SK-N-SH (cell line): ENCODE measurements at regions not wholly inside any gene's neighbourhood (a gene's known extent, or its start where the extent isn't known, plus 50 kb on each side); places are given as distances from the start of the nearest gene placed in this dataset.

Experiments
- CTCF ChIA-PET: fragments of 300-600, 350-600 bp; formaldehyde crosslinking; extraction: SDS; loops from one replicate; lab custom pipeline; 2021; lab: Yijun Ruan, JAX
- POLR2A ChIA-PET: fragments of 350-600 bp; sonication (Branson Sonifier 250); formaldehyde crosslinking; extraction: SDS; loops from one replicate; lab custom pipeline; 2020; ENCODE audit warnings: antibody characterized with exemption, inconsistent platforms; lab: Yijun Ruan, JAX
- DNase-seq: peaks from one replicate; pipeline ENCODE4 v3.0.0; 2012
- H2AFZ ChIP-seq: fragments of 200-600 bp; sonication (generic); 2 replicates; pipeline ENCODE4 v1.8.1; 2016; ENCODE audit warnings: antibody characterized with exemption, mild to moderate bottlenecking, low read depth
- H3F3A ChIP-seq: fragments of 200-600 bp; sonication (generic); replicated peaks from 2 replicates; pipeline ENCODE3; 2016; ENCODE audit warnings: antibody characterized with exemption, mild to moderate bottlenecking; ENCODE audit not compliant: insufficient read depth
- H3K27ac ChIP-seq, 2 experiments: fragments of 200-500 bp in 1 of 2; fragments of 200-600 bp in 1 of 2; sonication (Bioruptor generic) in 1 of 2; sonication (generic), shearing (Covaris generic) in 1 of 2; 2 replicates each; pipeline versions ENCODE4 v1.5.1 to v1.6.1; 2014 to 2016; ENCODE audit warnings: low read depth in 2 of 2, inconsistent platforms in 1 of 2, low read length in 1 of 2, mild to moderate bottlenecking in 1 of 2, mixed read lengths in 1 of 2
- H3K27me3 ChIP-seq: fragments of 200-600 bp; sonication (generic), shearing (Covaris generic); 2 replicates; pipeline ENCODE4 v1.6.1; 2016; ENCODE audit warnings: mixed run types; ENCODE audit not compliant: insufficient read depth
- H3K36me3 ChIP-seq, 2 experiments: fragments of 200-500 bp in 1 of 2; fragments of 200-600 bp in 1 of 2; sonication (Bioruptor generic) in 1 of 2; sonication (generic) in 1 of 2; replicated peaks in 1 of 2; 2 replicates each; pipeline versions ENCODE3 to v1.5.1; 2014 to 2016; ENCODE audit warnings: low read length in 1 of 2, mild to moderate bottlenecking in 1 of 2; ENCODE audit not compliant: insufficient read depth in 2 of 2, control insufficient read depth in 1 of 2
- H3K4me1 ChIP-seq, 2 experiments: fragments of 200-500 bp in 1 of 2; fragments of 200-600 bp in 1 of 2; sonication (Bioruptor generic) in 1 of 2; sonication (generic), shearing (Covaris generic) in 1 of 2; 2 replicates each; pipeline versions ENCODE4 v1.5.1 to v1.6.1; 2014 to 2016; ENCODE audit warnings: low read depth in 1 of 2, low read length in 1 of 2, mixed run types in 1 of 2; ENCODE audit not compliant: insufficient read depth in 2 of 2, control insufficient read depth in 1 of 2
- H3K4me2 ChIP-seq: fragments of 200-600 bp; sonication (generic), shearing (Covaris generic); 2 replicates; pipeline ENCODE4 v1.6.1; 2017; ENCODE audit warnings: mixed run types
- H3K4me3 ChIP-seq, 2 experiments: fragments of 200-500 bp in 1 of 2; fragments of 200-600 bp in 1 of 2; sonication (Bioruptor generic) in 1 of 2; sonication (generic), shearing (Covaris generic) in 1 of 2; 2 replicates each; pipeline versions ENCODE4 v1.5.1 to v1.8.1; 2014 to 2016; ENCODE audit warnings: low read depth in 2 of 2, inconsistent platforms in 1 of 2, low read length in 1 of 2, mild to moderate bottlenecking in 1 of 2, mixed read lengths in 1 of 2, moderate library complexity in 1 of 2
- H3K79me2 ChIP-seq: fragments of 200-600 bp; sonication (generic); 2 replicates; pipeline ENCODE4 v1.8.1; 2017; ENCODE audit warnings: mild to moderate bottlenecking; ENCODE audit not compliant: insufficient read depth
- H3K9ac ChIP-seq: fragments of 200-600 bp; sonication (generic); 2 replicates; pipeline ENCODE4 v1.6.1; 2017; ENCODE audit warnings: mixed run types
- H3K9me2 ChIP-seq: fragments of 200-600 bp; sonication (generic); 2 replicates; pipeline ENCODE4 v1.6.1; 2017; ENCODE audit warnings: mixed run types
- H3K9me3 ChIP-seq: fragments of 200-600 bp; sonication (generic); 2 replicates; pipeline ENCODE4 v1.6.1; 2017; ENCODE audit warnings: mixed run types, mild to moderate bottlenecking, moderate library complexity
- H4K20me1 ChIP-seq: fragments of 200-600 bp; sonication (generic); 2 replicates; pipeline ENCODE4 v1.6.1; 2017; ENCODE audit warnings: mild to moderate bottlenecking, mixed run types; ENCODE audit not compliant: insufficient read depth
- ELF1 ChIP-seq: IDR thresholded peaks from 2 replicates; pipeline ENCODE4 v1.4.0; 2012
- EP300 ChIP-seq, 2 experiments: IDR thresholded peaks; 2 replicates each; pipeline versions ENCODE4 v1.4.0 to v1.6.1; 2012; ENCODE audit warnings: borderline replicate concordance in 1 of 2, low read depth in 1 of 2, low read length in 1 of 2
- EZH2phosphoT487 ChIP-seq: fragments of 200-600 bp; sonication (generic); IDR thresholded peaks from 2 replicates; pipeline ENCODE4 v1.6.1; 2017; ENCODE audit warnings: low read depth, mixed run types, mild to moderate bottlenecking, antibody characterized with exemption, moderate library complexity, borderline replicate concordance
- FOSL2 ChIP-seq: IDR thresholded peaks from 2 replicates; pipeline ENCODE4 v1.4.0; 2012; ENCODE audit warnings: low read depth, mild to moderate bottlenecking, moderate library complexity, borderline replicate concordance
- FOXJ3 ChIP-seq: sonication (generic); formaldehyde crosslinking; IDR thresholded peaks from 2 replicates; pipeline ENCODE4 v1.5.1; 2020; ENCODE audit warnings: mild to moderate bottlenecking, missing genetic modification reagents
- FOXM1 ChIP-seq: IDR thresholded peaks from 2 replicates; pipeline ENCODE4 v1.4.0; 2012; ENCODE audit warnings: low read depth, mild to moderate bottlenecking
- GABPA ChIP-seq: IDR thresholded peaks from 2 replicates; pipeline ENCODE4 v1.4.0; 2012; ENCODE audit warnings: low read depth, mild to moderate bottlenecking
- GATA2 ChIP-seq: sonication (generic); formaldehyde crosslinking; IDR thresholded peaks from 2 replicates; pipeline ENCODE4 v1.5.0; 2020; ENCODE audit warnings: mild to moderate bottlenecking, missing genetic modification reagents
- IRF3 ChIP-seq: fragments of 150-350 bp; IDR thresholded peaks from 2 replicates; pipeline ENCODE4 v1.6.1; 2016; ENCODE audit warnings: mild to moderate bottlenecking, low read depth, low read length
- NFIC ChIP-seq: IDR thresholded peaks from 2 replicates; pipeline ENCODE4 v1.4.0; 2012; ENCODE audit warnings: borderline replicate concordance
- NRF1 ChIP-seq: IDR thresholded peaks from 2 replicates; pipeline ENCODE4 v1.6.1; 2012; ENCODE audit warnings: low read depth, mild to moderate bottlenecking, low read length
- RAD21 ChIP-seq: IDR thresholded peaks from 2 replicates; pipeline ENCODE4 v1.6.1; 2012; ENCODE audit warnings: mild to moderate bottlenecking, low read length
- RCOR1 ChIP-seq: fragments of 150-350 bp; IDR thresholded peaks from 2 replicates; pipeline ENCODE4 v1.6.1; 2017; ENCODE audit warnings: antibody characterized with exemption, low read length
- RFX5 ChIP-seq: IDR thresholded peaks from 2 replicates; pipeline ENCODE4 v1.6.1; 2012; ENCODE audit warnings: mild to moderate bottlenecking, improper control_type of control experiment, low read length
- TAF1 ChIP-seq: IDR thresholded peaks from 2 replicates; pipeline ENCODE4 v1.6.1; 2012; ENCODE audit warnings: low read depth, mild to moderate bottlenecking, low read length, moderate library complexity, borderline replicate concordance
- TCF12 ChIP-seq: IDR thresholded peaks from 2 replicates; pipeline ENCODE4 v1.4.0; 2012
- TEAD4 ChIP-seq: IDR thresholded peaks from 2 replicates; pipeline ENCODE4 v1.4.0; 2012; ENCODE audit warnings: mild to moderate bottlenecking, borderline replicate concordance; ENCODE audit not compliant: insufficient read depth
- USF2 ChIP-seq: fragments of 150-350 bp; IDR thresholded peaks from 2 replicates; pipeline ENCODE4 v1.6.1; 2017; ENCODE audit warnings: antibody characterized with exemption, low read length, low read depth, borderline replicate concordance
- YY1 ChIP-seq: IDR thresholded peaks from 2 replicates; pipeline ENCODE4 v1.4.0; 2012; ENCODE audit warnings: low read depth, mild to moderate bottlenecking
- WGBS: methylation state at CpG from one replicate; pipeline ENCODE4 v1.1.6; 2017; ENCODE audit warnings: low lambda C conversion rate; 5-methylcytosine and 5-hydroxymethylcytosine counted together
- TF ChIP-seq, protein P1 (sequence below): IDR thresholded peaks from 2 replicates; pipeline ENCODE4 v1.4.0; 2012; ENCODE audit warnings: low read depth, borderline replicate concordance

GRCh38 chr11:71184421-71185210 is 67.8 kb downstream of the SHANK2 start:
- no peaks in the 10 kb centered on the region for H4K20me1 ChIP-seq

More at GRCh38 chr11:71184421-71185210, 67.8 kb downstream of the SHANK2 start:
- no peaks in the 10 kb centered on the region for H3K27me3 ChIP-seq
- no peak overlapping the region for H3K27ac ChIP-seq
- no peak overlapping the region for H3K9ac ChIP-seq
- WGBS, result 32% methylated on average over 12 of the region's 12 CpGs
- H3F3A ChIP-seq, result no peaks in the 10 kb centered on the region
- H2AFZ ChIP-seq, result no peak overlapping the region
- H3K9me2 ChIP-seq, result no peaks in the 10 kb centered on the region
- no peak overlapping the region for H3K4me2 ChIP-seq
- TF ChIP-seq IRF3 (no peak), RCOR1 (no peak), USF2 (no peak), FOXJ3 (CRISPR knock-in tag) (no peak), TEAD4 (no peak), RFX5 (no peak), RAD21 (no peak), EZH2phosphoT487 (no peak), EP300 (IDR thresholded peaks at IDR 0.05; ENCODE audit: borderline replicate concordance in 1 of 2, low read depth in 1 of 2, low read length in 1 of 2) (no peak), GATA2 (CRISPR knock-in tag) (no peak), TCF12 (no peak), NFIC (no peak), GABPA (no peak), FOSL2 (no peak), TAF1 (no peak), FOXM1 (no peak), NRF1 (no peak), ELF1 (no peak), YY1 (no peak)
- TF ChIP-seq, protein P1, sequence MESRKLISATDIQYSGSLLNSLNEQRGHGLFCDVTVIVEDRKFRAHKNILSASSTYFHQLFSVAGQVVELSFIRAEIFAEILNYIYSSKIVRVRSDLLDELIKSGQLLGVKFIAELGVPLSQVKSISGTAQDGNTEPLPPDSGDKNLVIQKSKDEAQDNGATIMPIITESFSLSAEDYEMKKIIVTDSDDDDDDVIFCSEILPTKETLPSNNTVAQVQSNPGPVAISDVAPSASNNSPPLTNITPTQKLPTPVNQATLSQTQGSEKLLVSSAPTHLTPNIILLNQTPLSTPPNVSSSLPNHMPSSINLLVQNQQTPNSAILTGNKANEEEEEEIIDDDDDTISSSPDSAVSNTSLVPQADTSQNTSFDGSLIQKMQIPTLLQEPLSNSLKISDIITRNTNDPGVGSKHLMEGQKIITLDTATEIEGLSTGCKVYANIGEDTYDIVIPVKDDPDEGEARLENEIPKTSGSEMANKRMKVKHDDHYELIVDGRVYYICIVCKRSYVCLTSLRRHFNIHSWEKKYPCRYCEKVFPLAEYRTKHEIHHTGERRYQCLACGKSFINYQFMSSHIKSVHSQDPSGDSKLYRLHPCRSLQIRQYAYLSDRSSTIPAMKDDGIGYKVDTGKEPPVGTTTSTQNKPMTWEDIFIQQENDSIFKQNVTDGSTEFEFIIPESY, result no peak
- no peak for DNase-seq
- ChIA-PET CTCF (no interaction called here), POLR2A (no interaction called here)
- no peaks in the 10 kb centered on the region for H3K4me1 ChIP-seq
- no peaks in the 10 kb centered on the region for H3K36me3 ChIP-seq
- H3K9me3 ChIP-seq, result no peaks in the 10 kb centered on the region
- no peaks in the 10 kb centered on the region for H3K79me2 ChIP-seq
- no peak overlapping the region for H3K4me3 ChIP-seq
